Suprapubic skin (tissue), 4 donors: ENCODE measurements at regions not wholly inside any gene's neighbourhood (a gene's known extent, or its start where the extent isn't known, plus 50 kb on each side); places are given as distances from the start of the nearest gene placed in this dataset.
A peak's percentile ranks its signal among the peaks of the same experiment; 100 is the strongest.

ENCODE experiments used
- DNase-seq, 2 donors: peaks; one replicate each; pipeline ENCODE4 v3.0.0-alpha.2; 2019; ENCODE audit warnings: low spot score in 2 of 2
- H3K27ac ChIP-seq: fragments of 200-600 bp; sonication (generic); one replicate; pipeline ENCODE4 v1.5.1; 2019
- H3K27me3 ChIP-seq: fragments of 200-600 bp; sonication (generic); one replicate; pipeline ENCODE4 v1.5.1; 2019
- H3K36me3 ChIP-seq: fragments of 200-600 bp; sonication (generic); one replicate; pipeline ENCODE4 v1.5.1; 2019
- H3K4me1 ChIP-seq: fragments of 200-600 bp; sonication (generic); one replicate; pipeline ENCODE4 v1.5.1; 2019
- H3K4me3 ChIP-seq: fragments of 200-600 bp; sonication (generic); one replicate; pipeline ENCODE4 v1.5.1; 2019; ENCODE audit warnings: mild to moderate bottlenecking
- H3K9me3 ChIP-seq: fragments of 200-600 bp; sonication (generic); one replicate; pipeline ENCODE4 v1.5.1; 2019
- CTCF ChIP-seq, 2 donors: fragments of 200-600 bp in 1 of 2; fragments of 450-650 bp in 1 of 2; sonication (generic) in 1 of 2; IDR thresholded peaks; one replicate each; pipeline ENCODE4 v1.5.1; 2016 to 2019; ENCODE audit warnings: antibody characterized with exemption in 2 of 2, mild to moderate bottlenecking in 1 of 2, moderate library complexity in 1 of 2
- EP300 ChIP-seq: sonication (generic); formaldehyde crosslinking; IDR thresholded peaks from one replicate; pipeline ENCODE4 v1.6.1; 2017; ENCODE audit warnings: antibody characterized with exemption
- POLR2A ChIP-seq, 2 donors: fragments of 450-650 bp; IDR thresholded peaks; one replicate each; pipeline ENCODE4 v1.6.1; 2017; ENCODE audit warnings: antibody characterized with exemption in 2 of 2, mild to moderate bottlenecking in 2 of 2, moderate library complexity in 2 of 2
- POLR2AphosphoS5 ChIP-seq, 3 donors: sonication (generic); formaldehyde crosslinking; IDR thresholded peaks; one replicate each; pipeline ENCODE4 v1.6.1; 2017; ENCODE audit warnings: antibody characterized with exemption in 3 of 3
- WGBS: methylation state at CpG from one replicate; pipeline ENCODE4 v1.1.5; 2018; 5-methylcytosine and 5-hydroxymethylcytosine counted together

- Histone ChIP-seq H3K4me1 (no peaks in the 10 kb centered on the region), H3K36me3 (no peaks in the 10 kb centered on the region), H3K4me3 (no peak overlapping the region), H3K27ac (no peak overlapping the region), H3K9me3 (no peaks in the 10 kb centered on the region), H3K27me3 (peaks cover 19% of the 10 kb centered on the region)
- no peak for DNase-seq
- TF ChIP-seq CTCF (IDR thresholded peaks at IDR 0.05), result no peak
- no peak for TF ChIP-seq POLR2AphosphoS5 (IDR thresholded peaks at IDR 0.05)
- no peak for TF ChIP-seq EP300
- no peak for TF ChIP-seq POLR2A (IDR thresholded peaks at IDR 0.05)
- WGBS, result 60% methylated on average over 10 of the region's 10 CpGs
Measured at GRCh38 chr11:70656252-70656651, 257.9 kb downstream of the CTTN start.

DNA sequence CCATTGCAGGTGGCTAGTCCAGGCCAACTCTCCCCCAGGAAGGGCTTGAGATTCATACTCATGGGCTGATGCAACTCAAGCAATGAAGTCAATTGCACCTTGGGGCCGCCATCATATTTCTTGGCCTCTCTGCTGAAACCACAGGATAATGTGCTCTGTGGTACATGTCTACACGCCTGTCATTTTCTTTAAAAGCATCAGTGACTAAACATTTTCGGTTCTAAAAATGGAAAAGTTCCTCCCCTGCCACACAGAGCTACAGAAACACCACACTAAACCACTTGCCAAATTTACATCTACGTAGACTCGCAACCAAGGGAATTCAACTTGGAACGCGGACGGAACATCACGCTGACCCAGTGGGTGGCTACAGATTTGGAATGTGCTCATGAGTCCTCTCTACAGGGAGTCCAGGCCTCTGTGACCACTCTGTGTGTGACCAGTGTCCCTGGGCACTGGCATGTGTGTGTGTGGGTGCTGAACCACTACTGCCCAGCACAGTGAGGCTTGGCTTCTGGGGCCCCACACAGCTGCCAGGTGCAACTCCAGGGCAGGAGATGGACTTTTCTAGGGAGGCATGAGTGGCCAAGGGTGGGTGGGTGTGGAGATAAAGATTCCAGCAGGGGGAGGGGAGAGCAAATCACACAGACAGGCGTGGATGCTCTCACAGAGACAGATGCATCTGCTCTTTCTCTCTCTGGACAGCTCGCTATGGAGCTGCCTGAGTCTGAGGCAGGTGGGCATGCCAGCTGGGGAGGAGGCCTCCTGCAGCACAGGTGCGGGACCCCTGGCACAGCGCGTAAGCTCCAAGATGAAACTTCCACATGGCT is 261.9 kb downstream of the CTTN start:
- Histone ChIP-seq H3K4me1 (peaks cover 15% of the 10 kb centered on the region), H3K4me3 (no peak overlapping the region), H3K27ac (no peak overlapping the region), H3K9me3 (no peaks in the 10 kb centered on the region), H3K36me3 (no peaks in the 10 kb centered on the region), H3K27me3 (peaks cover 57% of the 10 kb centered on the region)
- TF ChIP-seq POLR2AphosphoS5 (IDR thresholded peaks at IDR 0.05), result no peak
- no peak for TF ChIP-seq POLR2A (IDR thresholded peaks at IDR 0.05)
- TF ChIP-seq CTCF (IDR thresholded peaks at IDR 0.05), result no peak
- TF ChIP-seq EP300, result no peak
- 83% methylated on average over 13 of the region's 14 CpGs for WGBS
- no peak for DNase-seq

GRCh38 chr11:70660889-70661197 is 262.5 kb downstream of the CTTN start:
- DNase-seq, result no peak
- no peaks in the 10 kb centered on the region for H3K36me3 ChIP-seq
- TF ChIP-seq EP300 (no peak), CTCF (IDR thresholded peaks at IDR 0.05) (no peak), POLR2A (IDR thresholded peaks at IDR 0.05) (no peak), POLR2AphosphoS5 (IDR thresholded peaks at IDR 0.05) (no peak)
- peaks cover 58% of the 10 kb centered on the region for H3K27me3 ChIP-seq
- 87% methylated on average over 11 of the region's 11 CpGs for WGBS
- no peak overlapping the region for H3K27ac ChIP-seq
- H3K4me1 ChIP-seq, result peaks cover 15% of the 10 kb centered on the region
- H3K9me3 ChIP-seq, result no peaks in the 10 kb centered on the region
- no peak overlapping the region for H3K4me3 ChIP-seq

DNA sequence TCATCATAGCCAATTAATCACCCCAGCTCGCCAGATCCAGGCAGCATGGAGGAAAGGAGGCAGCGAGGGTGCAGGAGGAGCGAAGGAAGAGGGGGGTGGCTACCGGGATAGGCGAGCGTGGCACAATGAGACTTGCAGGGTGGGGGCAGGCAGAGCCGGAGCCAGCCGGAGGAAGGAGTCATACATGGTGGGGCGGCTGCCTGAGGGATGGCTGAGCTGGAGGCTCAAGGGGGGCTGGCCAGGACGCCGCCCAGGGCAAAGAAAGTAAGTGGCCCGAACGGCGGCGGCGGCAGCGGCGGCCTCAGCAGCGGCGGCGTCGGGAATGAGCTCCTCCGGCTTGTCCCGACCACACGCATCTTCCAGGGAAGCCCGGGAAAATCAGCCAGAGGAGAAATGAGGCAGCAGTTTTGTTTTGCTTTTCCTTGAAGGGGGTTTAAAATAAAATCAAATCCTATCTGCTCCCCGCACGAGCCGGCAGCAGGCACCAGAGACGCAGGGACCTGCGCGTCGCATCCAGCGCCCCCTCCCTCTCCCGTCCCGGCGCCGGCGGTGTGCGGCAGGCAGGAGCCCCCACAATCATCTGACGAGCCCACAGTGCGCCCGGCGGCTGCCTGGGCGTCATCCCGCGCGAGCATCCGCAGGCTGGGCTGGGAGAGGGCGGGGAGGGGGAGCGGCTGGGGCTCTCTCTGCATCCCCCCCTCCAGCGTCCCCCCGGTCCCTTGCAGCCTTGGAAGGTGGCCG is 263.6 kb downstream of the CTTN start:
- WGBS, result 7% methylated on average over 26 of the region's 54 CpGs
- Histone ChIP-seq H3K9me3 (no peaks in the 10 kb centered on the region), H3K4me1 (peaks cover 15% of the 10 kb centered on the region), H3K27me3 (peaks cover 65% of the 10 kb centered on the region), H3K4me3 (peak overlapping the region; percentile 38), H3K27ac (no peak overlapping the region), H3K36me3 (no peaks in the 10 kb centered on the region)
- TF ChIP-seq POLR2A (IDR thresholded peaks at IDR 0.05) (no peak), EP300 (no peak), POLR2AphosphoS5 (IDR thresholded peaks at IDR 0.05) (no peak), CTCF (IDR thresholded peaks at IDR 0.05) (no peak)
- no peak for DNase-seq

- DNase-seq, result no peak
- peaks cover 15% of the 10 kb centered on the region for H3K4me1 ChIP-seq
- no peaks in the 10 kb centered on the region for H3K9me3 ChIP-seq
- H3K36me3 ChIP-seq, result no peaks in the 10 kb centered on the region
- 15% methylated on average over 14 of the region's 15 CpGs for WGBS
- peaks cover 71% of the 10 kb centered on the region for H3K27me3 ChIP-seq
- peak overlapping the region; percentile 38 for H3K4me3 ChIP-seq
- TF ChIP-seq EP300, result no peak
- no peak for TF ChIP-seq CTCF (IDR thresholded peaks at IDR 0.05)
- TF ChIP-seq POLR2A (IDR thresholded peaks at IDR 0.05), result no peak
- no peak for TF ChIP-seq POLR2AphosphoS5 (IDR thresholded peaks at IDR 0.05)
- H3K27ac ChIP-seq, result no peak overlapping the region
Measured at GRCh38 chr11:70662691-70663098, 264.4 kb downstream of the CTTN start.
